COR-L47 (cell line): ENCODE measurements at regions not wholly inside any gene's neighbourhood (a gene's known extent, or its start where the extent isn't known, plus 50 kb on each side); places are given as distances from the start of the nearest gene placed in this dataset.
"Not testable (repeated sequence)": the region's sequence is repeated elsewhere in the genome, so short reads cannot be mapped to it uniquely, and the experiment has no call there.

Source experiments
- DNase-seq: peaks from one replicate; lab custom pipeline; 2025; lab: John Stamatoyannopoulos, UW

GRCh38 chr17:77838748-77839697 lies 119.5 kb upstream of the TNRC6C start:
- DNase-seq, result no peak

GRCh38 chr17:77839698-77840512 lies 118.6 kb upstream of the TNRC6C start:
- DNase-seq, result no peak

- DNase-seq, result no peak
Measured at GRCh38 chr17:77840513-77841165, 117.9 kb upstream of the TNRC6C start.

- DNase-seq, result peak; percentile 81
Measured at GRCh38 chr17:77841742-77842527, 116.6 kb upstream of the TNRC6C start.

DNA sequence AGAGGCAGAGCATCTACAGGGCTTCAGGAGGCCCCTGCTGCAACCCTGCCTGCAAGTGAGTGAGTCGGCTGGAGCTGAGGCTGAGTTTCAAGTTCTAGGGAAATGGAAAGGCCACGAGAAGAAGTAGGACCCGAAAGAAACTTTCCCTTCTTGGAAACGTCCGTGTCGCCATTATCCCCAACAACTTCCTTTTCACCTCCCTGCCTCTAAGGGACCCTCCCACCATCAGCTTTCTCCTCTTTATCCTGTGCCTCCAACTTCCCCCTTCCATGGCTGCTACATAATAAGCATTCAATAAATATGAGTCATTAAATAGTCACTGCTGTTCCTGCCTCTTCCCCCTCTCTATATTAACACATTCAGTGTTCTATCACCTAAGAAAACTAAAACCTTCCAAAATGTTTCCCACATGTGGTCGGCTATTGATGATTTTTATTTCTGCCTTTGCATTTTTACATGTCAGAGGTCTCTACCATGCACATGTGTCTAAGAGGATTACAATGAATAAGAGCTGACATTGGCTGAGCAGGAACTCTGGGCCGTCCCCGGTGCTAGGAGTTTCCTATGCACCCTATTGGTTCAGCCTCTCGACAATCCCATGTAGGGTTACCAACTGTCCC lies 115.9 kb upstream of the TNRC6C start:
- no peak for DNase-seq

DNA sequence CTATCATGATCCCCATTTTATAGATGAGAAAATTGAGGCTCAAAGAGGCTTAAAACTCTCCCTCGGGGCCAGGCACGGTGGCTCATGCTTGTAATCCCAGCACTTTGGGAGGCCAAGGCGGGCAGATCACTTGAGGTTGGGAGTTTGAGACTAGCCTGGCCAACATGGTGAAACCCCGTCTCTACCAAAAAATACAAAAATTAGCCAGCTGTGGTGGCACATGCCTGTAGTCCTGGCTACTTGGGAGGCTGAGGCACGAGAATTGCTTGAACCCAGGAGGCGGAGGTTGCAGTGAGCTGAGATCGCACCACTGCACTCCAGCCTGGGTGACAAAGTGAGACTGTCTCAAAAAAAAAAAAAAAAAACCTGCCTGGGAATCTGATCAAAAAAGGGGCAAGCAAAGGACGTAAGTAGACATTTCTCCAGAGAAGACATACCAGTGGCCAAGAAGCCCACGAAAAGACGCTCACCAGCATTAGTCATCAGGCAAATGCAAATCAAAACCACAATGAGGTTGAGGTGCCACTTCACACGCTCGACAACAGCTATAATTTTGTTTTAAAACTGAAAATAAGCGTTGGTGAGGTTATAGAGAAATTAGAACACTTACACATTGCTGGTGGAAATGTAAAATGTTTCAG lies 115.1 kb upstream of the TNRC6C start:
- DNase-seq, result not testable (repeated sequence)

- no peak for DNase-seq
Measured at GRCh38 chr17:77843896-77844295, 114.6 kb upstream of the TNRC6C start.

DNA sequence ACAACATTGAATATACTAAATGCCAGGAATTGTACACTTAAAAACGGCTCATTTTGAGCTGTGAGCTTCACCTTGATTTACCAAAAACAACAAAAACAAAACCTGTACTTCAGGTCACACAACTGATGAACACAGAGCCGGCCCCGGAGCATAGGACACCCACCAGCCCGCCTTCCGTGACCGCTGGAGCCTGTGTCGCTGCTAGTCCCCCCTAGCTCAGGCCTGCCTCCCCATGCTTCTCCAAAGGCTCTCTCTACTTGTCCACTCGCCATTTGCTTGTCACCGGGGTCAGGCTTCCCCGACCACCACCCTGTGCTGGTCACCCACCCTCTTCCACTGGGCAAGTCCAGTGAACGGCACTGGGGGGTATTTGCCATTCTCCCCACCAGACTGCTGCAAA lies 113.8 kb upstream of the TNRC6C start:
- DNase-seq, result no peak

DNA sequence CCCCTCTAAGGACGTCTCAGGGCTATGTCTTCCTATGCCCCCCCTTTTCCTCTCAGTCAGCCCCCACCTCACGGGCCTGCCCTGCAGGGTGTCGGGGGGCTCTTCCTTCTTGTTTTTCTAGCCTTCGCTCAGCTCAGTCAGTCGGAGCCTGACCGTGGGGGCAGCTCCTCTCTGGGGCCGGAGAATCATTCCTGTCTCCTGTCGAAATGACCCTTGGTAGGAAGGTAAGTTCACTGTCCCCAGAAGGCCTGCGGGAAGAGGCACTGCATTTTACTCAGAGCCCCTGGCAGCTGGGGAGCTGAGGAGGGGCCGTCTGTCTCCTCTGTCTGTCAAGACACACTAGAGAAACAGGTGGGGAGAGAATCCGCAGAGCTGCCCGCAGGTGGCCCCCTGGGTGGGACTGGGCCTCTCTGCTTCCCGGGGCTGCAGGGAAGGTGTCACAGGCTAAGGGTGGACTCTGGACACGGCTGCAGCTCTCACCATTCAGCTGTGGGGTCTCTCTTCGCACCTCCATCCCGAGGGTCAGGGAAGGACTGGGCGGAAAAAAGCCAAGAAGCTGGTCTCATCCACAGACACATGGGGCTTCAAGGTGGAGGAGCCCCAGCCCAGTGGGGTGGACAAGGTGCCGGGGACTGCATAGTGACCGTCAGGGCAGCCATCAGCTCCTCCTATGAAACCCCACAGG lies 112.8 kb upstream of the TNRC6C start:
- no peak for DNase-seq

- peak; percentile 73 for DNase-seq
Measured at GRCh38 chr17:77846531-77847085, 111.9 kb upstream of the TNRC6C start.

GRCh38 chr17:77847221-77848085 lies 111.0 kb upstream of the TNRC6C start:
- DNase-seq, result no peak

GRCh38 chr17:77848257-77848656 lies 110.2 kb upstream of the TNRC6C start:
- no peak for DNase-seq

DNA sequence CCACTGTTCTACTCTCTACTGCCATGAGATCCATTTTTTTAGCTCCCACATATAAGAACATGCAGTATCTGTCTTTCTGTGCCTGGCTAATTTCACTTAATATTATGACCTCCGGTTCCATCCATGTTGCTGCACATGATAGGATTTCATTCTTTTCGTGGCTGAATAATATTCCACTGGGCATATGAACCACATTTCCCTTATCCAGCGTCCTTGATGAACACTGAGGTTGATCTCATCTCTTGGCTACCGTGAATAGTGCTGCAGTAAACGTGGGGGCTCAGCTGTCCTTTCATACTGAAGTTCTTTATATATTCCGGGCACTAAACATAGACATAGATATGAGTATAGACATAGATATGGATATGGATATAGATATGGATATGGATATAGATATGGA lies 109.3 kb upstream of the TNRC6C start:
- no peak for DNase-seq

GRCh38 chr17:77851921-77852320 lies 106.6 kb upstream of the TNRC6C start:
- no peak for DNase-seq

- DNase-seq, result no peak
Measured at GRCh38 chr17:77852731-77853130, 105.8 kb upstream of the TNRC6C start.

DNA sequence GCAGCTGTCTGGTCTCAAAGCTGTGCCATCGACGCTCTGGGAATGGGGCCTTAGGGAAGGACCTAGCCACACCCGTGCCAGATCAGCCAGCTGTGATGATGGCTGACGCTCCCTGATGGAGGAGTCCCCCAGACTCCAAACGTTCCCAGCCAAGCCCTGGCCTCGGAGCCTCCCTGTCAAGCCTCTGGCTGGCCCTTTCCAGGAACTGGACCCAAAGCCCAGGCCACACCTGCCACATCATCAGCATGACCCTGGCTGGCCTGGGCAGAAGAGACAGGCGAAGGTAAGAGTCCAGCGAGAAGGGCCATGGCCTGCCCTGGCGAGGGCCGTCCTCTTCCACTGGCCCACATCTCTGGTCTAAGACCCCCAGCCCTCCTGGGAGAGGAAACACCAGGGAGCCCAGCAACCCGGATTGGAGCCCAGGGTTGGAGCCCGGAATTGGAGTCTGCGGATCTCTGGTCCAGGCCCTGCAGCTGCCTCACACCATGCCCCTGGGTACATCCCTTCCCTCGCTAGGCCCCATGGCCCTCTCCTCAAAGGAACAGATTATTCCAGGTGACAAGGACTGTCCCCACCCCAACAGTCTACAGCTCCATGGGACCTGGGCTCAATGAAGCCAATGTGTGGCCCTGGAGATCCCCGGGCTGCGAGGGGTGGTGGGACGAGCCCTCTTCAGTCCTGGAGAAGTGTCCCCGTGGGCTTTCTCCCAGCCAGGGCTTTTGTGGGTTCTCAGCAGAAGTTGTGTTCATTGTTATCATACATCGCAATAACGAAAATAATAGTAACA lies 105.1 kb upstream of the TNRC6C start:
- DNase-seq, result no peak

DNA sequence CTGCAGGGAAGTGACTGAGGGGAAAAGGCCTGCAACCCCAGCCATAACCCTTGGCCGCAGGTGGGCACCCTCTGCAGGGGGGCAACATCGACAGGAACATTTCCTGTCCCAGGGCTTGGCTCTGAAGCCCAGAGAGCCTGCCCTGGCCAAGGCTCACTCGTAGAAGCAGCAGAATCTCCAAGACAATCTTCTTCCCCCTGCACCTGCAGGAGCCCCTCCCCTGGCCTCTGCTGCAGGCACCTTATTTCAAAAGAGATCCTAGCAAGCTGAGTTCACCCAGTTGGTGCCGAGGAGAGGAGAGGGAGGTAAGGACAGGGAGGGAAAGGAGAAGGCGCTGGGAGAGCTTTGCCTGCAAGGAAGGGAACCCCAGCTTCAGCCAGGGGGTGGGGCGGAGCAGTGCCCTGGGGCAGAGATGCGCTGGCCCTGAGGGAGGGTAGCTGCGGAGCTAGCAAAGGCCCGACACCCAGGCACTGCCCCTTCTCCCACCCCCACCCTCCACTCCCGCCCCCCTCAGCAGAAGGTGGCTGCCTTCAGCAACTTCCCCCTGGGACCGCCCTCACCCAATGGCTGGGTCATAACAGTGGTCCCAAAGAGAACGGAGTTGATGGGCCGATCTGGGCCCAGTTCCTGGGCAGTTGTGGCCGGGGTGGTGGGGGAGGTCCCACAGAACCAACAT lies 104.3 kb upstream of the TNRC6C start:
- no peak for DNase-seq
